ENCODE measurements at regions not wholly inside any gene's neighbourhood (a gene's known extent, or its start where the extent isn't known, plus 50 kb on each side); places are given as distances from the start of the nearest gene placed in this dataset. TPM values are rescaled to one million over a fixed set of nuclear protein-coding genes. Genes with fewer than 3 reads are reported as not detected.
"Not testable (repeated sequence)": the region's sequence is repeated elsewhere in the genome, so short reads cannot be mapped to it uniquely, and the experiment has no call there.

GRCh38 chr10:33008499-33009243, 50.6 kb upstream of the ITGB1 start:
- H4K20me1 ChIP-seq (replicated peaks; ENCODE audit: control insufficient read depth, extremely low read depth, insufficient read depth, low read length): no peaks in the 10 kb centered on the region
- no peaks in the 10 kb centered on the region for H3K9me1 ChIP-seq (replicated peaks; ENCODE audit: control insufficient read depth, extremely low read depth, insufficient read depth, low read length)
- peak; percentile 82 for DNase-seq (ENCODE audit: low read depth, low spot score)
- H3K27ac ChIP-seq (ENCODE audit: insufficient read depth, low read depth, low read length): peak overlapping the region; percentile 43
- CTCF ChIA-PET: interaction anchor here (0.6 to 4.2 kb wide), 69 partner anchors 10 to 1137 kb away, joined by 3 to 33 read pairs (median 5); partner anchors contain the start of gene CCDC7
- H3K9me3 ChIP-seq (replicated peaks; ENCODE audit: control insufficient read depth, insufficient read depth, low read length): no peaks in the 10 kb centered on the region
- H3K9ac ChIP-seq (replicated peaks; ENCODE audit: extremely low read depth, insufficient read depth, low read length): no peak overlapping the region
- no TSS peak for BruUV-seq (replicated peaks)
- H3K79me2 ChIP-seq (ENCODE audit: control insufficient read depth, insufficient read depth, low read length): no peaks in the 10 kb centered on the region
- no peaks in the 10 kb centered on the region for H3K27me3 ChIP-seq (ENCODE audit: control insufficient read depth in 2 of 2, insufficient read depth in 2 of 2, low read length in 2 of 2)
- H3K4me2 ChIP-seq (ENCODE audit: insufficient read depth, low read length): no peak overlapping the region
- dilution Hi-C loops (cut with MboI; ENCODE audit: extremely low pct_ligation_motif_present, low sequenced_read_pairs): no loop called here
- POLR2A ChIA-PET: interaction anchor here (1.0 kb wide), 2 partner anchors 117 to 563 kb away, joined by 3 to 4 read pairs; partner anchors contain the start of gene CCDC7
- FAIRE-seq: peak; percentile 86
- H3K4me3 ChIP-seq (replicated peaks in 1 of 3; ENCODE audit: insufficient read depth in 1 of 3, low read depth in 1 of 3, low read length in 3 of 3): no peak overlapping the region
- TF ChIP-seq CTCF (IDR thresholded peaks at IDR 0.05; ENCODE audit: extremely low read depth in 1 of 2, insufficient read depth in 1 of 2, low read depth in 1 of 2, low read length in 2 of 2) (peak; percentile 90 to 92), FOS (IDR thresholded peaks at IDR 0.05; ENCODE audit: borderline replicate concordance, insufficient read depth, low read length) (no peak)
- intact Hi-C loops (cut with micrococcal nuclease): loop anchor here (1.0 to 5.0 kb wide), 7 partner anchors 70 to 661 kb away; partner anchors contain the start of genes CCDC7 and EPC1
- H3K36me3 ChIP-seq (ENCODE audit: control insufficient read depth in 2 of 2, extremely low read depth in 1 of 2, insufficient read depth in 2 of 2, low read length in 2 of 2): no peaks in the 10 kb centered on the region
- H3K4me1 ChIP-seq (ENCODE audit: control insufficient read depth, extremely low read depth, insufficient read depth, low read length): peaks cover 15% of the 10 kb centered on the region
- peak overlapping the region; percentile 60 for H2AFZ ChIP-seq (ENCODE audit: low read depth, low read length)

- CTCF ChIA-PET: interaction anchor here (1.4 to 4.2 kb wide), 6 partner anchors 26 to 220 kb away, joined by 4 to 31 read pairs (median 8); no protein-coding TSS in a partner anchor
- H3K9me3 ChIP-seq (replicated peaks; ENCODE audit: control insufficient read depth, insufficient read depth, low read length); H3K4me3 ChIP-seq (replicated peaks in 1 of 3; ENCODE audit: insufficient read depth in 1 of 3, low read depth in 1 of 3, low read length in 3 of 3); H3K36me3 ChIP-seq (ENCODE audit: control insufficient read depth in 2 of 2, extremely low read depth in 1 of 2, insufficient read depth in 2 of 2, low read length in 2 of 2); dilution Hi-C loops (cut with MboI; ENCODE audit: extremely low pct_ligation_motif_present, low sequenced_read_pairs); H2AFZ ChIP-seq (ENCODE audit: low read depth, low read length); H3K9me1 ChIP-seq (replicated peaks; ENCODE audit: control insufficient read depth, extremely low read depth, insufficient read depth, low read length); H3K79me2 ChIP-seq (ENCODE audit: control insufficient read depth, insufficient read depth, low read length); H3K9ac ChIP-seq (replicated peaks; ENCODE audit: extremely low read depth, insufficient read depth, low read length); H3K27me3 ChIP-seq (ENCODE audit: control insufficient read depth in 2 of 2, insufficient read depth in 2 of 2, low read length in 2 of 2); POLR2A ChIA-PET; H3K4me2 ChIP-seq (ENCODE audit: insufficient read depth, low read length); H3K27ac ChIP-seq (ENCODE audit: insufficient read depth, low read depth, low read length); H4K20me1 ChIP-seq (replicated peaks; ENCODE audit: control insufficient read depth, extremely low read depth, insufficient read depth, low read length); FAIRE-seq; DNase-seq (ENCODE audit: low read depth, low spot score); BruUV-seq (replicated peaks): not testable (repeated sequence)
- H3K4me1 ChIP-seq (ENCODE audit: control insufficient read depth, extremely low read depth, insufficient read depth, low read length): peaks cover 15% of the 10 kb centered on the region
- intact Hi-C loops (cut with micrococcal nuclease): loop anchor here (1.0 to 5.0 kb wide), 7 partner anchors 70 to 661 kb away; partner anchors contain the start of genes CCDC7 and EPC1
Observed at GRCh38 chr10:33007731-33008381, 49.8 kb upstream of the ITGB1 start.

Small RNA genes in the stretch of these regions (small RNA-seq; reads per million reads assigned to genes)
- gene AL365203.1 (ENCODE audit: insufficient read depth, insufficient read length, low read depth, low replicate concordance) (not detected), gene MTND4LP11 (ENCODE audit: insufficient read depth, insufficient read length, low read depth, low replicate concordance) (not detected), gene RN7SL847P (ENCODE audit: insufficient read depth, insufficient read length, low read depth, low replicate concordance) (not detected)

All from endothelial cell of umbilical vein (primary cell).